ENCODE measurements at regions not wholly inside any gene's neighbourhood (a gene's known extent, or its start where the extent isn't known, plus 50 kb on each side); places are given as distances from the start of the nearest gene placed in this dataset.

DNA sequence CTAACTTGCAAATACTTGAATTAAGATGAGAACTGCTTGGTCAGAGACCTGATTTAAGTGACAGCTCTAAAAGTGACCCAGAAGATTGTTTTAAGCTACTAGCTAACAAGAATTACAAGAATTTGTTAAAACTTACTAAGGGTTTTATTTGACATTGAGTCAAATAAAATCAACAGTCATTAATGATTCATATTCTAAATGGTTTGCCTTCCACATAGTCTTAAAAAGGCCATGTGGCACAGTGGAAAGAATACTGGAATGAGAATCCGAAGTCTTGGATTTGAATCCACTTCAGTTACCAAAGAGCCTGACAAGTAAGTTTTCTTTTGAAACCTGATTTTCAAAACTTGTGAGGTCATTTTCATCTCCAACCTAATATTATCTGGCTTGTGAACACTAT, 489.3 kb downstream of the ADCYAP1 start:
- H3K4me1 ChIP-seq (ENCODE audit: low read length), result no peaks in the 10 kb centered on the region
- no peak overlapping the region for H3K9ac ChIP-seq (ENCODE audit: low read length)
- no peak overlapping the region for H3K4me2 ChIP-seq (ENCODE audit: low read length)
- no peaks in the 10 kb centered on the region for H3K27me3 ChIP-seq (ENCODE audit: low read depth, low read length)
- H4K20me1 ChIP-seq (ENCODE audit: insufficient read depth, low read length), result no peaks in the 10 kb centered on the region
- no peak overlapping the region for H2AFZ ChIP-seq (ENCODE audit: low read depth, low read length)
- no peaks in the 10 kb centered on the region for H3K36me3 ChIP-seq (replicated peaks; ENCODE audit: low read depth, low read length)
- no peak for TF ChIP-seq EZH2phosphoT487 (IDR thresholded peaks at IDR 0.05; ENCODE audit: low read depth)
- TF ChIP-seq, protein P1, sequence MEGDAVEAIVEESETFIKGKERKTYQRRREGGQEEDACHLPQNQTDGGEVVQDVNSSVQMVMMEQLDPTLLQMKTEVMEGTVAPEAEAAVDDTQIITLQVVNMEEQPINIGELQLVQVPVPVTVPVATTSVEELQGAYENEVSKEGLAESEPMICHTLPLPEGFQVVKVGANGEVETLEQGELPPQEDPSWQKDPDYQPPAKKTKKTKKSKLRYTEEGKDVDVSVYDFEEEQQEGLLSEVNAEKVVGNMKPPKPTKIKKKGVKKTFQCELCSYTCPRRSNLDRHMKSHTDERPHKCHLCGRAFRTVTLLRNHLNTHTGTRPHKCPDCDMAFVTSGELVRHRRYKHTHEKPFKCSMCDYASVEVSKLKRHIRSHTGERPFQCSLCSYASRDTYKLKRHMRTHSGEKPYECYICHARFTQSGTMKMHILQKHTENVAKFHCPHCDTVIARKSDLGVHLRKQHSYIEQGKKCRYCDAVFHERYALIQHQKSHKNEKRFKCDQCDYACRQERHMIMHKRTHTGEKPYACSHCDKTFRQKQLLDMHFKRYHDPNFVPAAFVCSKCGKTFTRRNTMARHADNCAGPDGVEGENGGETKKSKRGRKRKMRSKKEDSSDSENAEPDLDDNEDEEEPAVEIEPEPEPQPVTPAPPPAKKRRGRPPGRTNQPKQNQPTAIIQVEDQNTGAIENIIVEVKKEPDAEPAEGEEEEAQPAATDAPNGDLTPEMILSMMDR (IDR thresholded peaks at IDR 0.05; ENCODE audit: low read depth, low read length), result no peak
- no peak overlapping the region for H3K4me3 ChIP-seq (ENCODE audit: low read length)
- H3K27ac ChIP-seq (ENCODE audit: low read length), result no peak overlapping the region
- H3K9me3 ChIP-seq (ENCODE audit: insufficient read depth, low read length), result no peaks in the 10 kb centered on the region
- H3K79me2 ChIP-seq (ENCODE audit: low read length), result no peaks in the 10 kb centered on the region

DNA sequence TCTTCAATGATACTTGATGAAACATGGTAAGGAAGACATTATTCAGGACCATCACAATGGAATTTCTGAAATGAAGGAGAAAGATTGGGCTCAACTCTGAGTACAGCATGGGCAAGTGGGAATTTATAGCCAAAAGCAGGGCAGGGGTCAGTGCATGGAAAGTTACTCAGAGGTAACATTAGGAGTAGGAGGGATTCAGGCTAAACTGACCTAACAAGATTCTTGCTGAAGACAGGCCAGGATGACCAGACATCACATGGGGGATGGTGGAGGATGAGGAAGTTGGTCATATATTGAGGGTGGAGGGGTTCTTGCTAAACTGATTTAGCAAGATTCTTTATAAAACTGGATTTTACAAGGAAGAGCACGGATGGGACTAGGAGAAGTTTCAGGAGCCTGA, 489.8 kb downstream of the ADCYAP1 start:
- no peak overlapping the region for H3K4me3 ChIP-seq (ENCODE audit: low read length)
- H2AFZ ChIP-seq (ENCODE audit: low read depth, low read length), result no peak overlapping the region
- H3K4me1 ChIP-seq (ENCODE audit: low read length), result no peaks in the 10 kb centered on the region
- H4K20me1 ChIP-seq (ENCODE audit: insufficient read depth, low read length), result no peaks in the 10 kb centered on the region
- H3K9ac ChIP-seq (ENCODE audit: low read length), result no peak overlapping the region
- no peaks in the 10 kb centered on the region for H3K27me3 ChIP-seq (ENCODE audit: low read depth, low read length)
- no peak overlapping the region for H3K27ac ChIP-seq (ENCODE audit: low read length)
- H3K9me3 ChIP-seq (ENCODE audit: insufficient read depth, low read length), result no peaks in the 10 kb centered on the region
- H3K36me3 ChIP-seq (replicated peaks; ENCODE audit: low read depth, low read length), result no peaks in the 10 kb centered on the region
- TF ChIP-seq, protein P1 (IDR thresholded peaks at IDR 0.05; ENCODE audit: low read depth, low read length), result no peak
- TF ChIP-seq EZH2phosphoT487 (IDR thresholded peaks at IDR 0.05; ENCODE audit: low read depth), result no peak
- no peaks in the 10 kb centered on the region for H3K79me2 ChIP-seq (ENCODE audit: low read length)
- H3K4me2 ChIP-seq (ENCODE audit: low read length), result no peak overlapping the region

DNA sequence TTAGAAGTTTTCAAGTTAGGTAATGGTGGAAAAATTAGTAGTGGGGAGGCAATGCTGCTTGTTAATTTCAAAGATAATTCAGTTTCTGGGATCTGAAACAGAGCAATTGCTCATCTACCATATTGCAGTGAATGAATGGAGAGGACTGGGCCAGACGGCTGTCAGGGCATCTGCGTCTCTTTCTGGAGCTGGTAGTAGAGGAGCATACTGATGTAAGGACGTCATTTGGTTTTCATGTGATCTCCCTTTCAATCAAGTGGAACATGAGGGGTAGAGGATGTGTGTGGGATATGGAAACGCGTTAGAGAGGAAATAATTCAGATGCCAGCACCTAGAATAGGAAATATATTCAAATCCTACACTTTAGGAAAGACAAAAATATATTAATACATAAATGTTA, 490.3 kb downstream of the ADCYAP1 start:
- no peak overlapping the region for H3K4me2 ChIP-seq (ENCODE audit: low read length)
- H3K27ac ChIP-seq (ENCODE audit: low read length), result no peak overlapping the region
- no peak overlapping the region for H3K9ac ChIP-seq (ENCODE audit: low read length)
- H4K20me1 ChIP-seq (ENCODE audit: insufficient read depth, low read length), result no peaks in the 10 kb centered on the region
- H3K9me3 ChIP-seq (ENCODE audit: insufficient read depth, low read length), result no peaks in the 10 kb centered on the region
- no peak overlapping the region for H3K4me3 ChIP-seq (ENCODE audit: low read length)
- no peak for TF ChIP-seq EZH2phosphoT487 (IDR thresholded peaks at IDR 0.05; ENCODE audit: low read depth)
- TF ChIP-seq, protein P1 (IDR thresholded peaks at IDR 0.05; ENCODE audit: low read depth, low read length), result no peak
- no peak overlapping the region for H2AFZ ChIP-seq (ENCODE audit: low read depth, low read length)
- H3K4me1 ChIP-seq (ENCODE audit: low read length), result no peaks in the 10 kb centered on the region
- H3K79me2 ChIP-seq (ENCODE audit: low read length), result no peaks in the 10 kb centered on the region
- no peaks in the 10 kb centered on the region for H3K36me3 ChIP-seq (replicated peaks; ENCODE audit: low read depth, low read length)
- no peaks in the 10 kb centered on the region for H3K27me3 ChIP-seq (ENCODE audit: low read depth, low read length)

DNA sequence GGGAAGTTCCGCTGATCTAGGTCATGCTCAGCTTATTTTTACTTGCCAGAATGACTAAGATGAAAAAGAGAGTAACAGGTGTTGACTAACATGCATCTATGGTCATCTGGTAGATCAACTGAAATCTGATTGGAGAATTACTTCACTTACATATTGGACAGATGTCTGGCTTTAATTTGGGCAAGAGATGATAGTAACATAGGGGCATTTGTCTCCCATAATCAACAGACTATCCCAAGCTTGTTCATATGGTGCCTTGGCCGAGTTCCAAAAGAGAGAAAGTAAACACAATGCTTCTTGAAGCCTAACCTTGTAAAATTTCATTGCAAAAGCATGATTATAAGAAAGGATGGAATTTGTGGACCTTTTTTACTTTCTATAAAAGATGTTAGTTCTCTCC, 503.7 kb downstream of the ADCYAP1 start:
- Histone ChIP-seq H3K4me1 (ENCODE audit: low read length) (no peaks in the 10 kb centered on the region), H3K4me3 (ENCODE audit: low read length) (no peak overlapping the region), H4K20me1 (ENCODE audit: insufficient read depth, low read length) (no peaks in the 10 kb centered on the region), H3K27me3 (ENCODE audit: low read depth, low read length) (no peaks in the 10 kb centered on the region), H3K9me3 (ENCODE audit: insufficient read depth, low read length) (no peaks in the 10 kb centered on the region), H3K36me3 (replicated peaks; ENCODE audit: low read depth, low read length) (no peaks in the 10 kb centered on the region), H2AFZ (ENCODE audit: low read depth, low read length) (no peak overlapping the region), H3K9ac (ENCODE audit: low read length) (no peak overlapping the region), H3K27ac (ENCODE audit: low read length) (no peak overlapping the region), H3K4me2 (ENCODE audit: low read length) (no peak overlapping the region), H3K79me2 (ENCODE audit: low read length) (no peaks in the 10 kb centered on the region)
- no peak for TF ChIP-seq EZH2phosphoT487 (IDR thresholded peaks at IDR 0.05; ENCODE audit: low read depth)
- TF ChIP-seq, protein P1 (IDR thresholded peaks at IDR 0.05; ENCODE audit: low read depth, low read length), result no peak

Data from OCI-LY3 (cell line).